Hepatocyte (in vitro differentiated cells): ENCODE measurements at regions not wholly inside any gene's neighbourhood (a gene's known extent, or its start where the extent isn't known, plus 50 kb on each side); places are given as distances from the start of the nearest gene placed in this dataset.

Experiments used
- DNase-seq: peaks from one replicate; pipeline ENCODE4 v3.0.0-alpha.2; 2016; ENCODE audit warnings: low spot score
- H2AFZ ChIP-seq: fragments of 200-600 bp; sonication (generic); 2 replicates; pipeline ENCODE4 v1.6.0; 2016; ENCODE audit warnings: antibody characterized with exemption, mild to moderate bottlenecking
- H3K27ac ChIP-seq: fragments of 200-600 bp; sonication (generic); 2 replicates; pipeline ENCODE4 v1.5.1; 2016; ENCODE audit warnings: mild to moderate bottlenecking
- H3K27me3 ChIP-seq: fragments of 200-600 bp; sonication (generic); 2 replicates; pipeline ENCODE4 v1.6.1; 2016
- H3K36me3 ChIP-seq: fragments of 200-600 bp; sonication (generic); replicated peaks from 2 replicates; pipeline ENCODE4 v1.5.1; 2016; ENCODE audit warnings: low read depth; ENCODE audit not compliant: insufficient read depth
- H3K4me1 ChIP-seq: fragments of 200-600 bp; sonication (generic); 2 replicates; pipeline ENCODE4 v1.5.1; 2016; ENCODE audit warnings: mild to moderate bottlenecking, moderate library complexity; ENCODE audit not compliant: insufficient read depth
- H3K4me2 ChIP-seq: fragments of 200-600 bp; sonication (generic); 2 replicates; pipeline ENCODE4 v1.6.0; 2016
- H3K4me3 ChIP-seq: fragments of 200-600 bp; sonication (generic); 2 replicates; pipeline ENCODE4 v1.5.1; 2016; ENCODE audit warnings: mild to moderate bottlenecking
- H3K79me2 ChIP-seq: fragments of 200-600 bp; sonication (generic); 2 replicates; pipeline ENCODE4 v1.6.0; 2017; ENCODE audit warnings: mild to moderate bottlenecking
- H3K9me2 ChIP-seq: fragments of 200-600 bp; sonication (generic); replicated peaks from 2 replicates; pipeline ENCODE4 v1.6.0; 2017; ENCODE audit warnings: mild to moderate bottlenecking; ENCODE audit not compliant: insufficient read depth
- H3K9me3 ChIP-seq: fragments of 200-600 bp; sonication (generic); 2 replicates; pipeline ENCODE4 v1.5.1; 2016; ENCODE audit warnings: low read depth, mild to moderate bottlenecking
- H4K20me1 ChIP-seq: fragments of 200-600 bp; sonication (generic); 2 replicates; pipeline ENCODE4 v1.6.0; 2016; ENCODE audit warnings: mild to moderate bottlenecking; ENCODE audit not compliant: insufficient read depth, poor library complexity, severe bottlenecking
- CTCF ChIP-seq: fragments of 200-600 bp; sonication (generic); IDR thresholded peaks from 2 replicates; pipeline ENCODE4 v1.5.1; 2016; ENCODE audit warnings: antibody characterized with exemption, mild to moderate bottlenecking; ENCODE audit not compliant: poor library complexity
- EZH2 ChIP-seq: fragments of 200-600 bp; sonication (generic); IDR thresholded peaks from 2 replicates; pipeline ENCODE4 v1.6.1; 2016; ENCODE audit warnings: antibody characterized with exemption, mild to moderate bottlenecking, borderline replicate concordance
- EZH2phosphoT487 ChIP-seq: fragments of 200-600 bp; sonication (generic); IDR thresholded peaks from one replicate; pipeline ENCODE4 v1.6.1; 2018; ENCODE audit warnings: antibody characterized with exemption, mild to moderate bottlenecking, low read depth, moderate library complexity; ENCODE audit not compliant: unreplicated experiment, severe bottlenecking
- WGBS: methylation state at CpG from one replicate; pipeline ENCODE4 v1.1.6; 2016; ENCODE audit warnings: low lambda C conversion rate; ENCODE audit errors: missing lambda C conversion rate; 5-methylcytosine and 5-hydroxymethylcytosine counted together

GRCh38 chr1:95553595-95553994 is 319.6 kb downstream of the RWDD3 start:
- Histone ChIP-seq H3K9me2 (no peaks in the 10 kb centered on the region), H2AFZ (no peak overlapping the region), H3K4me3 (no peak overlapping the region), H3K9me3 (no peaks in the 10 kb centered on the region), H3K4me2 (no peak overlapping the region), H3K79me2 (no peaks in the 10 kb centered on the region), H4K20me1 (no peaks in the 10 kb centered on the region), H3K27ac (no peak overlapping the region), H3K36me3 (no peaks in the 10 kb centered on the region), H3K27me3 (no peaks in the 10 kb centered on the region), H3K4me1 (no peaks in the 10 kb centered on the region)
- WGBS, result 92% methylated on average over 5 of the region's 5 CpGs
- no peak for DNase-seq
- TF ChIP-seq EZH2 (no peak), CTCF (no peak), EZH2phosphoT487 (no peak)

DNA sequence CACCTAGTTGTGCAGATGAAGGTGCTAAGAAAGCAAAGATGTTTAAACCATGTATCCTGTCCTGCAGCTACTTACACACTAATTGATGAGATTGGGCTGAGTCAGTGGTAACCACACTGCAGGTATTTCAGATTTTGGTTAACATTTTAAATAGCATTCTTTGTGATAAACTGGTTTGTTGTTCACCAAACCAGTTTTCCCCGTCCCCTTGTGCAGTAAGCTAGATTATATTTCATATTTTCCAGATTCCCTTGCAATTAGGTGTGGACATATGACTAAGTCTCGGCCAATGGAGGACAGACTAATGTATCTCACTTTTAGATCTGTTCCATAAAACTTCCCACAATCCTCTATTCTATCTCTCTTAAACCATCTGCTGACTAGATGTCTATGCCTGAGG is 320.4 kb downstream of the RWDD3 start:
- H4K20me1 ChIP-seq, result no peaks in the 10 kb centered on the region
- no peaks in the 10 kb centered on the region for H3K4me1 ChIP-seq
- H3K9me2 ChIP-seq, result no peaks in the 10 kb centered on the region
- H3K9me3 ChIP-seq, result no peaks in the 10 kb centered on the region
- no peak for TF ChIP-seq EZH2phosphoT487
- no peak for TF ChIP-seq EZH2
- no peak for TF ChIP-seq CTCF
- no peaks in the 10 kb centered on the region for H3K27me3 ChIP-seq
- H2AFZ ChIP-seq, result no peak overlapping the region
- 94% methylated on average over 2 of the region's 2 CpGs for WGBS
- no peak overlapping the region for H3K4me2 ChIP-seq
- no peak overlapping the region for H3K4me3 ChIP-seq
- no peaks in the 10 kb centered on the region for H3K79me2 ChIP-seq
- no peaks in the 10 kb centered on the region for H3K36me3 ChIP-seq
- no peak overlapping the region for H3K27ac ChIP-seq
- no peak for DNase-seq

GRCh38 chr1:95558791-95559190 is 324.8 kb downstream of the RWDD3 start:
- Histone ChIP-seq H3K4me1 (no peaks in the 10 kb centered on the region), H3K9me2 (no peaks in the 10 kb centered on the region), H2AFZ (no peak overlapping the region), H3K9me3 (no peaks in the 10 kb centered on the region), H4K20me1 (no peaks in the 10 kb centered on the region), H3K27ac (no peak overlapping the region), H3K27me3 (no peaks in the 10 kb centered on the region), H3K36me3 (no peaks in the 10 kb centered on the region), H3K4me3 (no peak overlapping the region), H3K79me2 (no peaks in the 10 kb centered on the region), H3K4me2 (no peak overlapping the region)
- TF ChIP-seq EZH2 (no peak), CTCF (no peak), EZH2phosphoT487 (no peak)
- 81% methylated on average over 1 of the region's 1 CpG for WGBS
- DNase-seq, result no peak

- no peak for TF ChIP-seq EZH2
- no peak for TF ChIP-seq CTCF
- Histone ChIP-seq H3K9me3 (no peaks in the 10 kb centered on the region), H3K79me2 (no peaks in the 10 kb centered on the region), H3K4me3 (no peak overlapping the region), H2AFZ (no peak overlapping the region), H4K20me1 (no peaks in the 10 kb centered on the region), H3K4me2 (no peak overlapping the region), H3K9me2 (no peaks in the 10 kb centered on the region), H3K36me3 (no peaks in the 10 kb centered on the region), H3K4me1 (no peaks in the 10 kb centered on the region), H3K27ac (no peak overlapping the region), H3K27me3 (no peaks in the 10 kb centered on the region)
- no peak for DNase-seq
These were observed 327.3 kb downstream of the RWDD3 start for GRCh38 chr1:95561346-95561745.
